Tibial nerve (tissue), 4 donors: ENCODE measurements at regions not wholly inside any gene's neighbourhood (a gene's known extent, or its start where the extent isn't known, plus 50 kb on each side); places are given as distances from the start of the nearest gene placed in this dataset.

Experiments
- DNase-seq, 2 donors: peaks; one replicate each; pipeline ENCODE4 v3.0.0-alpha.2; 2019; ENCODE audit warnings: low spot score in 2 of 2
- H3K27ac ChIP-seq, 4 donors: fragments of 200-600 bp; sonication (generic) in 3 of 4; one replicate each; pipeline ENCODE4 v1.5.1; 2017 to 2019; ENCODE audit warnings: mild to moderate bottlenecking in 1 of 4
- H3K27me3 ChIP-seq, 2 donors: fragments of 200-600 bp; sonication (generic) in 1 of 2; one replicate each; pipeline versions ENCODE4 v1.5.1 to v1.6.0; 2017 to 2019
- H3K36me3 ChIP-seq, 3 donors: fragments of 200-600 bp; sonication (generic); one replicate each; pipeline ENCODE4 v1.5.1; 2018 to 2019
- H3K4me1 ChIP-seq, 4 donors: fragments of 200-600 bp; sonication (generic) in 3 of 4; one replicate each; pipeline ENCODE4 v1.5.1; 2017 to 2019
- H3K4me3 ChIP-seq, 4 donors: fragments of 200-600 bp; sonication (generic) in 3 of 4; one replicate each; pipeline ENCODE4 v1.5.1; 2017 to 2019; ENCODE audit warnings: mild to moderate bottlenecking in 1 of 4, moderate library complexity in 1 of 4
- H3K9me3 ChIP-seq, 4 donors: fragments of 200-600 bp; sonication (generic) in 3 of 4; one replicate each; pipeline ENCODE4 v1.5.1; 2017 to 2019
- EP300 ChIP-seq, 2 donors: sonication (generic); formaldehyde crosslinking; IDR thresholded peaks; one replicate each; pipeline ENCODE4 v1.6.1; 2017; ENCODE audit warnings: antibody characterized with exemption in 2 of 2, mild to moderate bottlenecking in 1 of 2
- POLR2A ChIP-seq, 2 donors: fragments of 450-650 bp; IDR thresholded peaks; one replicate each; pipeline ENCODE4 v1.6.1; 2017; ENCODE audit warnings: antibody characterized with exemption in 2 of 2, mild to moderate bottlenecking in 2 of 2, moderate library complexity in 2 of 2
- WGBS, 2 donors: methylation state at CpG; one replicate each; pipeline ENCODE4 v1.1.5; 2018; 5-methylcytosine and 5-hydroxymethylcytosine counted together
- TF ChIP-seq, protein P1 (sequence below), 5 experiments: fragments of 200-600 bp in 3 of 5; fragments of 450-650 bp in 2 of 5; sonication (generic) in 3 of 5; IDR thresholded peaks; one replicate each; pipeline ENCODE4 v1.5.1; 2016 to 2019; ENCODE audit warnings: antibody characterized with exemption in 5 of 5, mild to moderate bottlenecking in 3 of 5, moderate library complexity in 2 of 5

DNA sequence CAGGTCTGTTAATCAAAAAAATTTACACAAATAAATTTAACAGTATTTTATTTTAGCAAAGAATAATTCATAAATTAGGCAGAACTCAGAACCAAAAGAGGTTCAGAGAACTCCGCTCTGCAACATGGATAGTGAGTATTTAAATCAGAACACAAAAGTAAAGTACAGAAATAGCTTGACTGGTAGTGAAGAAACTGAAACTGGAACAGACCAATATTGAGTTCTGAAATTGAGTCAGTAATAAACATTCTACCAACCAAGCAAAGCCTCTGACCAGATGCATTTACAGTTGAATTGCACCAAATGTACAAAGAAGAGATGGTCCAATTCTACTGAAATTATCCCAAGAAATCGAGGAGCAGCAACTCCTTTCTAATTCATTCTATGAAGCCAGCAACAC, 1542.8 kb downstream of the EFNA5 start:
- no peak for DNase-seq
- H3K27ac ChIP-seq: no peak overlapping the region
- no peak overlapping the region for H3K4me3 ChIP-seq
- no peaks in the 10 kb centered on the region for H3K27me3 ChIP-seq
- peaks cover 0 to 4% (median 0%) of the 10 kb centered on the region in 4 donors for H3K4me1 ChIP-seq
- no peaks in the 10 kb centered on the region for H3K9me3 ChIP-seq
- no peak for TF ChIP-seq EP300 (IDR thresholded peaks at IDR 0.05)
- TF ChIP-seq, protein P1, sequence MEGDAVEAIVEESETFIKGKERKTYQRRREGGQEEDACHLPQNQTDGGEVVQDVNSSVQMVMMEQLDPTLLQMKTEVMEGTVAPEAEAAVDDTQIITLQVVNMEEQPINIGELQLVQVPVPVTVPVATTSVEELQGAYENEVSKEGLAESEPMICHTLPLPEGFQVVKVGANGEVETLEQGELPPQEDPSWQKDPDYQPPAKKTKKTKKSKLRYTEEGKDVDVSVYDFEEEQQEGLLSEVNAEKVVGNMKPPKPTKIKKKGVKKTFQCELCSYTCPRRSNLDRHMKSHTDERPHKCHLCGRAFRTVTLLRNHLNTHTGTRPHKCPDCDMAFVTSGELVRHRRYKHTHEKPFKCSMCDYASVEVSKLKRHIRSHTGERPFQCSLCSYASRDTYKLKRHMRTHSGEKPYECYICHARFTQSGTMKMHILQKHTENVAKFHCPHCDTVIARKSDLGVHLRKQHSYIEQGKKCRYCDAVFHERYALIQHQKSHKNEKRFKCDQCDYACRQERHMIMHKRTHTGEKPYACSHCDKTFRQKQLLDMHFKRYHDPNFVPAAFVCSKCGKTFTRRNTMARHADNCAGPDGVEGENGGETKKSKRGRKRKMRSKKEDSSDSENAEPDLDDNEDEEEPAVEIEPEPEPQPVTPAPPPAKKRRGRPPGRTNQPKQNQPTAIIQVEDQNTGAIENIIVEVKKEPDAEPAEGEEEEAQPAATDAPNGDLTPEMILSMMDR (IDR thresholded peaks at IDR 0.05): no peak
- TF ChIP-seq POLR2A (IDR thresholded peaks at IDR 0.05): no peak
- H3K36me3 ChIP-seq: no peaks in the 10 kb centered on the region
- 91 to 94% methylated on average over 2 of the region's 2 CpGs for whole genome bisulfite sequencing, 2 donors

DNA sequence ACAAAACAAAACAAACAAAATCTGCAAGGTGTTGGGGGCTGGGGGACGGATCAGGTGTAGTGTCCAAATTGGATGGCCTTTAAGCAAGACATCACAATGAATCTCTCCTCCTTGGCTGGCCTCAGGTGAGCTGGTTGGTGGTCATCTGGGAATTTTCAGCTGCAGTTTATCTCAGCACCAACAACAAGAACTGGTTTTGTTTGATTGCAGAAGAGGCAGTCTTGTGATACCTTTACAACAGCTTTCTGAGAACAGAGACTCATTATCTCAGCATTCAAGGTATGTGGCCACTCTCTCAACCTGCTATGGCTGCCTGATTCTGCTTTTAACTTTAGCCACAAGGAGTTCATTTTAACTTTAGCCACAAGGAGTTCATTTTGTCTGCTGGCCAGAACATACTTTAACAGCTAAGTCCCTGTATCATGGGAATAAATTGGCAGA, 1543.4 kb downstream of the EFNA5 start:
- WGBS, 2 donors: 77 to 89% methylated on average over 1 of the region's 1 CpG
- DNase-seq: no peak

DNA sequence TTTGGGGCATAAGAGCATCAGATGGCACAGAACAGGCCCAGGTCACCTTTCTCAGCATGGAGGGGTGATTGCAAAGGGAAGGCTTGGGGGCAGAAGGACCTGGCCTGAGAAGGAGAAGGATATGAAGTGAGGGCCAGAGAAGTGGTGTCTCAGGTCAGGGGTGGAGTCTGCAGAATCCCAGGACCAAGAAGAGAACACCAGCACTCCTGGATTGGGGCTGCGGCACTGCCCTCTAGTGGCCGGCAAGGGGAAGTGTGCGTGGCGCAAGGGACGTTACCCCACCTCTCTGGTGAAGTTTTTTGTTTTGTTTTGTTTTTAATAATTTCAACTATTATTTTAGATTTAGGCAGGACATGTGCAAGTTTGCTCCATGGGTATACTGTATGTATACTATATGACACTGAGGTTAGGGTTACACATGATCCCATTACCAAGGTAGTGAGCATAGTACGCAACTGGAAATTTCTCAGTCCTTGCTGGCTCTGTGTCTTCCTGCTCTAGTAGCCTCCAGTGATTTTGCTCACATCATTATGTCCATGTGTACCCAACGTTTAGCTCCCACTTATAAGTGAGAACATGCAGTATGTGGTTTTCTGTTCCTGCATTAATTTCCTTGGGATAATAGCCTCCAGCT, 1548.6 kb downstream of the EFNA5 start:
- WGBS, 2 donors: 81 to 91% methylated on average over 7 of the region's 7 CpGs
- Histone ChIP-seq H3K4me3 (no peak overlapping the region), H3K27ac (no peak overlapping the region), H3K4me1 (no peaks in the 10 kb centered on the region), H3K36me3 (no peaks in the 10 kb centered on the region), H3K27me3 (no peaks in the 10 kb centered on the region), H3K9me3 (no peaks in the 10 kb centered on the region)
- no peak for DNase-seq
- TF ChIP-seq EP300 (IDR thresholded peaks at IDR 0.05): no peak
- TF ChIP-seq, protein P1 (IDR thresholded peaks at IDR 0.05): no peak
- no peak for TF ChIP-seq POLR2A (IDR thresholded peaks at IDR 0.05)

More for the DNA sequence above, 1543.4 kb downstream of the EFNA5 start:
- peaks cover 0 to 4% (median 0%) of the 10 kb centered on the region in 4 donors for H3K4me1 ChIP-seq
- no peaks in the 10 kb centered on the region for H3K27me3 ChIP-seq
- no peaks in the 10 kb centered on the region for H3K36me3 ChIP-seq
- H3K27ac ChIP-seq: no peak overlapping the region
- TF ChIP-seq, protein P1 (IDR thresholded peaks at IDR 0.05): no peak
- TF ChIP-seq POLR2A (IDR thresholded peaks at IDR 0.05): no peak
- H3K9me3 ChIP-seq: no peaks in the 10 kb centered on the region
- no peak overlapping the region for H3K4me3 ChIP-seq

DNA sequence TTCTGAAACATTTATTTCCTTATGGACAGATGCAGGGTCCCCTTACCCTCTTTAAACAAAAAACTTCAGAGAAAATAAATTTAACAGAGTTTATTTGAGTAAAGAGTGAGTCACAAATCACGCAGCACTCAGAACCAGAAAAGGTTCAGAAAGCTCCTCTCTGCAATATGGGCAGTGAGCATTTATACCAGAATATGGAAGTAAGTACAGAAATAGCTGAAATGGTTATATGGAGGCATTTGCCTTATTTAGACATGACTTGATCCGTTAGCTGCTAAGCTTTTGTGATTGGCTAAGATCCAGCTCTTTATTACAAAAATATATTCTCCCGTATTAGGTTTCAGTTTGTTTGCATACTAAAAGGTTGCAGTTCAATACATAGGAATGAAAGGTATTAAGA, 1554.1 kb downstream of the EFNA5 start:
- H3K36me3 ChIP-seq: no peaks in the 10 kb centered on the region
- 57 to 68% methylated on average over 3 of the region's 3 CpGs for WGBS, 2 donors
- TF ChIP-seq POLR2A (IDR thresholded peaks at IDR 0.05): no peak
- TF ChIP-seq, protein P1 (IDR thresholded peaks at IDR 0.05): no peak
- H3K9me3 ChIP-seq: peaks cover 0 to 11% (median 0%) of the 10 kb centered on the region in 4 donors
- no peak overlapping the region for H3K27ac ChIP-seq
- no peak for DNase-seq
- no peak overlapping the region for H3K4me3 ChIP-seq
- H3K27me3 ChIP-seq: no peaks in the 10 kb centered on the region
- H3K4me1 ChIP-seq: no peaks in the 10 kb centered on the region

GRCh38 chr5:106113922-106114321, 1556.8 kb downstream of the EFNA5 start:
- Histone ChIP-seq H3K4me1 (no peaks in the 10 kb centered on the region), H3K9me3 (peaks cover 0 to 11% (median 0%) of the 10 kb centered on the region in 4 donors), H3K27me3 (no peaks in the 10 kb centered on the region), H3K36me3 (no peaks in the 10 kb centered on the region), H3K4me3 (no peak overlapping the region), H3K27ac (no peak overlapping the region)
- 100% methylated on average over 1 of the region's 1 CpG for WGBS, 2 donors
- no peak for DNase-seq
- TF ChIP-seq, protein P1 (IDR thresholded peaks at IDR 0.05): no peak
- TF ChIP-seq EP300 (IDR thresholded peaks at IDR 0.05) (no peak), POLR2A (IDR thresholded peaks at IDR 0.05) (no peak)
